ENCODE measurements at regions not wholly inside any gene's neighbourhood (a gene's known extent, or its start where the extent isn't known, plus 50 kb on each side); places are given as distances from the start of the nearest gene placed in this dataset.

- no peak for TF ChIP-seq RNF219 (CRISPR knock-in tag; IDR thresholded peaks at IDR 0.05)
- 0 out of 2 replicates have a peak, but pooled peaks have one; percentile 55 for TF ChIP-seq MTA3 (IDR thresholded peaks at IDR 0.05; ENCODE audit: borderline replicate concordance)
- no peak for TF ChIP-seq POLR2G (IDR thresholded peaks at IDR 0.05; ENCODE audit: low read depth, low read length)
- TF ChIP-seq ZNF551 (CRISPR knock-in tag; IDR thresholded peaks at IDR 0.05), result no peak
- peak; percentile 76 for TF ChIP-seq BCOR (IDR thresholded peaks at IDR 0.05)
- TF ChIP-seq HDAC2 (IDR thresholded peaks at IDR 0.05), result peak; percentile 85; the same call in 1 of the 2 replicates
- TF ChIP-seq FOXK1 (CRISPR knock-in tag; IDR thresholded peaks at IDR 0.05; ENCODE audit: borderline replicate concordance), result no peak
- TF ChIP-seq CBX1 (IDR thresholded peaks at IDR 0.05; ENCODE audit: low read depth), result no peak
- peak; percentile 63 for TF ChIP-seq MTA2 (IDR thresholded peaks at IDR 0.05; ENCODE audit: low read depth)
- peak; percentile 34; the same call in 1 of the 2 replicates for TF ChIP-seq STAT5A (IDR thresholded peaks at IDR 0.05; ENCODE audit: borderline replicate concordance, low read length)
- TF ChIP-seq ESRRA (IDR thresholded peaks at IDR 0.05; ENCODE audit: borderline replicate concordance, low read depth), result 0 out of 2 replicates have a peak, but pooled peaks have one; percentile 26
- TF ChIP-seq ZEB2 (IDR thresholded peaks at IDR 0.05), result peak; percentile 82; the same call in 1 of the 2 replicates
- peak; percentile 65 for TF ChIP-seq CREM (IDR thresholded peaks at IDR 0.05; ENCODE audit: low read depth)
- peak; percentile 72 for TF ChIP-seq CBFA2T2 (conservative IDR thresholded peaks at IDR 0.05)
- TF ChIP-seq HLTF (IDR thresholded peaks at IDR 0.05), result peak; percentile 72; the same call in 1 of the 2 replicates
- no peak for TF ChIP-seq TFAM (CRISPR knock-in tag; conservative IDR thresholded peaks at IDR 0.05)
- no peak for TF ChIP-seq RFX1 (IDR thresholded peaks at IDR 0.05)
- peak; percentile 91 for TF ChIP-seq MYBL2 (IDR thresholded peaks at IDR 0.05; ENCODE audit: low read depth)
- TF ChIP-seq MYBL2 (CRISPR knock-in tag; IDR thresholded peaks at IDR 0.05; ENCODE audit: borderline replicate concordance), result no peak
- TF ChIP-seq, protein P1, sequence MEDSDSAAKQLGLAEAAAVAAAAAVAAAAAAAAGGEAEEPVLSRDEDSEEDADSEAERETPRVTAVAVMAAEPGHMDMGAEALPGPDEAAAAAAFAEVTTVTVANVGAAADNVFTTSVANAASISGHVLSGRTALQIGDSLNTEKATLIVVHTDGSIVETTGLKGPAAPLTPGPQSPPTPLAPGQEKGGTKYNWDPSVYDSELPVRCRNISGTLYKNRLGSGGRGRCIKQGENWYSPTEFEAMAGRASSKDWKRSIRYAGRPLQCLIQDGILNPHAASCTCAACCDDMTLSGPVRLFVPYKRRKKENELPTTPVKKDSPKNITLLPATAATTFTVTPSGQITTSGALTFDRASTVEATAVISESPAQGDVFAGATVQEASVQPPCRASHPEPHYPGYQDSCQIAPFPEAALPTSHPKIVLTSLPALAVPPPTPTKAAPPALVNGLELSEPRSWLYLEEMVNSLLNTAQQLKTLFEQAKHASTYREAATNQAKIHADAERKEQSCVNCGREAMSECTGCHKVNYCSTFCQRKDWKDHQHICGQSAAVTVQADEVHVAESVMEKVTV (CRISPR knock-in tag; IDR thresholded peaks at IDR 0.05), result no peak
- TF ChIP-seq SMAD4 (CRISPR knock-in tag; conservative IDR thresholded peaks at IDR 0.05), result peak; percentile 42; the same call in 1 of the 2 replicates
- peak; percentile 92 for TF ChIP-seq CHAMP1 (IDR thresholded peaks at IDR 0.05)
- peak; percentile 93 for TF ChIP-seq ARID1B (IDR thresholded peaks at IDR 0.05)
- TF ChIP-seq ARHGAP35 (IDR thresholded peaks at IDR 0.05; ENCODE audit: partially characterized antibody), result peak; percentile 80
- TF ChIP-seq PHB2 (IDR thresholded peaks at IDR 0.05; ENCODE audit: low read depth), result peak; percentile 42; the same call in 1 of the 2 replicates
- no peak for TF ChIP-seq ZNF830 (CRISPR knock-in tag; IDR thresholded peaks at IDR 0.05)
- TF ChIP-seq RNF2 (IDR thresholded peaks at IDR 0.05), result peak; percentile 50; the same call in 1 of the 2 replicates
These were observed 55.9 kb upstream of the ANKRD55 start (continued) for GRCh38 chr5:56288873-56289601.

Measured in K562 (cell line).